Hepatocyte (in vitro differentiated cells): ENCODE measurements at regions not wholly inside any gene's neighbourhood (a gene's known extent, or its start where the extent isn't known, plus 50 kb on each side); places are given as distances from the start of the nearest gene placed in this dataset.

Experiments used
- DNase-seq: peaks from one replicate; pipeline ENCODE4 v3.0.0-alpha.2; 2016; ENCODE audit warnings: low spot score
- H2AFZ ChIP-seq: fragments of 200-600 bp; sonication (generic); 2 replicates; pipeline ENCODE4 v1.6.0; 2016; ENCODE audit warnings: antibody characterized with exemption, mild to moderate bottlenecking
- H3K27ac ChIP-seq: fragments of 200-600 bp; sonication (generic); 2 replicates; pipeline ENCODE4 v1.5.1; 2016; ENCODE audit warnings: mild to moderate bottlenecking
- H3K27me3 ChIP-seq: fragments of 200-600 bp; sonication (generic); 2 replicates; pipeline ENCODE4 v1.6.1; 2016
- H3K36me3 ChIP-seq: fragments of 200-600 bp; sonication (generic); replicated peaks from 2 replicates; pipeline ENCODE4 v1.5.1; 2016; ENCODE audit warnings: low read depth; ENCODE audit not compliant: insufficient read depth
- H3K4me1 ChIP-seq: fragments of 200-600 bp; sonication (generic); 2 replicates; pipeline ENCODE4 v1.5.1; 2016; ENCODE audit warnings: mild to moderate bottlenecking, moderate library complexity; ENCODE audit not compliant: insufficient read depth
- H3K4me2 ChIP-seq: fragments of 200-600 bp; sonication (generic); 2 replicates; pipeline ENCODE4 v1.6.0; 2016
- H3K4me3 ChIP-seq: fragments of 200-600 bp; sonication (generic); 2 replicates; pipeline ENCODE4 v1.5.1; 2016; ENCODE audit warnings: mild to moderate bottlenecking
- H3K79me2 ChIP-seq: fragments of 200-600 bp; sonication (generic); 2 replicates; pipeline ENCODE4 v1.6.0; 2017; ENCODE audit warnings: mild to moderate bottlenecking
- H3K9me2 ChIP-seq: fragments of 200-600 bp; sonication (generic); replicated peaks from 2 replicates; pipeline ENCODE4 v1.6.0; 2017; ENCODE audit warnings: mild to moderate bottlenecking; ENCODE audit not compliant: insufficient read depth
- H3K9me3 ChIP-seq: fragments of 200-600 bp; sonication (generic); 2 replicates; pipeline ENCODE4 v1.5.1; 2016; ENCODE audit warnings: low read depth, mild to moderate bottlenecking
- H4K20me1 ChIP-seq: fragments of 200-600 bp; sonication (generic); 2 replicates; pipeline ENCODE4 v1.6.0; 2016; ENCODE audit warnings: mild to moderate bottlenecking; ENCODE audit not compliant: insufficient read depth, poor library complexity, severe bottlenecking
- EZH2 ChIP-seq: fragments of 200-600 bp; sonication (generic); IDR thresholded peaks from 2 replicates; pipeline ENCODE4 v1.6.1; 2016; ENCODE audit warnings: antibody characterized with exemption, mild to moderate bottlenecking, borderline replicate concordance
- EZH2phosphoT487 ChIP-seq: fragments of 200-600 bp; sonication (generic); IDR thresholded peaks from one replicate; pipeline ENCODE4 v1.6.1; 2018; ENCODE audit warnings: antibody characterized with exemption, mild to moderate bottlenecking, low read depth, moderate library complexity; ENCODE audit not compliant: unreplicated experiment, severe bottlenecking
- WGBS: methylation state at CpG from one replicate; pipeline ENCODE4 v1.1.6; 2016; ENCODE audit warnings: low lambda C conversion rate; ENCODE audit errors: missing lambda C conversion rate; 5-methylcytosine and 5-hydroxymethylcytosine counted together
- TF ChIP-seq, protein P1 (sequence below): fragments of 200-600 bp; sonication (generic); IDR thresholded peaks from 2 replicates; pipeline ENCODE4 v1.5.1; 2016; ENCODE audit warnings: antibody characterized with exemption, mild to moderate bottlenecking; ENCODE audit not compliant: poor library complexity

DNA sequence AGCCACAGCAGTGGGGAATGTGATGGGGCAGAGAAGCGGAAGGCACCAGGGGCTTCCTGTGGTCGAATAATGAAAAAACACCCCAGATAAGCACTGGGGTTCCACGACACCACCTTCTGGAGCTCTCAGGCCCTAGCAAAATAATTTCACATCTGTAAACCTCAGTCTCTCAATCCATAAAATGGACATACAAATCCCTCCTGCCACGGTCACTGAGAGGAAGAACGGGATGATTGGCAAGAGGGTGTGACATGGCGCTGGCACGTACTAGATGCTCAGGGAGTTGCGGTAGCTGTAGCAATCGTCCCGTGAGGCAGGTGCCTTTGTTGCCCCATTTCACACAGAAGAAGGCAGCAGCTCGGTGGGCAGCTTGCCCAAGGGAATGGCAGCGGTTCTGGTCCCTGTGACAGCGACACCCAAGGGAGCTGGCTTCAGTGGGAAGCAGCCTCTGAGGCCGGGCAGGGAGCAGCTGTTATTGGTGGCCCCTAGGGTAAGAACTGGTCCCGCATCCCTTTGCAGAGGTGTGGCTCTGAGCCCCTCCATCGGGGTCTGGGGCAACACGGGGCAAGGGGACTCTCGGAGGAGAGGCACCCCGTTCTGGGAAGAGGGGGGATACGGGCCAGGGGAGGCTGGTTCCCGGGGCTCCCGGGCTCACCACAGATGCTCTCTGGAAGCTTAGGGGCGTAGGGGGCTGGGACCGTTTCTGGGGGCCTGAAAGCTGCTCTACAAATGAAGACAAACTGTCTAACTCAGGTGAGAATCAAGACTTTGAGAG, 114.0 kb upstream of the ALDH1A3 start:
- no peak overlapping the region for H3K4me3 ChIP-seq
- H3K4me1 ChIP-seq, result peaks cover 21% of the 10 kb centered on the region
- H3K79me2 ChIP-seq, result no peaks in the 10 kb centered on the region
- H2AFZ ChIP-seq, result no peak overlapping the region
- H3K27ac ChIP-seq, result peak overlapping the region; percentile 81
- no peaks in the 10 kb centered on the region for H3K9me2 ChIP-seq
- no peaks in the 10 kb centered on the region for H3K9me3 ChIP-seq
- no peak for DNase-seq
- no peaks in the 10 kb centered on the region for H3K36me3 ChIP-seq
- no peaks in the 10 kb centered on the region for H3K27me3 ChIP-seq
- peak overlapping the region; percentile 33 for H3K4me2 ChIP-seq
- TF ChIP-seq EZH2, result no peak
- TF ChIP-seq, protein P1, sequence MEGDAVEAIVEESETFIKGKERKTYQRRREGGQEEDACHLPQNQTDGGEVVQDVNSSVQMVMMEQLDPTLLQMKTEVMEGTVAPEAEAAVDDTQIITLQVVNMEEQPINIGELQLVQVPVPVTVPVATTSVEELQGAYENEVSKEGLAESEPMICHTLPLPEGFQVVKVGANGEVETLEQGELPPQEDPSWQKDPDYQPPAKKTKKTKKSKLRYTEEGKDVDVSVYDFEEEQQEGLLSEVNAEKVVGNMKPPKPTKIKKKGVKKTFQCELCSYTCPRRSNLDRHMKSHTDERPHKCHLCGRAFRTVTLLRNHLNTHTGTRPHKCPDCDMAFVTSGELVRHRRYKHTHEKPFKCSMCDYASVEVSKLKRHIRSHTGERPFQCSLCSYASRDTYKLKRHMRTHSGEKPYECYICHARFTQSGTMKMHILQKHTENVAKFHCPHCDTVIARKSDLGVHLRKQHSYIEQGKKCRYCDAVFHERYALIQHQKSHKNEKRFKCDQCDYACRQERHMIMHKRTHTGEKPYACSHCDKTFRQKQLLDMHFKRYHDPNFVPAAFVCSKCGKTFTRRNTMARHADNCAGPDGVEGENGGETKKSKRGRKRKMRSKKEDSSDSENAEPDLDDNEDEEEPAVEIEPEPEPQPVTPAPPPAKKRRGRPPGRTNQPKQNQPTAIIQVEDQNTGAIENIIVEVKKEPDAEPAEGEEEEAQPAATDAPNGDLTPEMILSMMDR, result no peak
- TF ChIP-seq EZH2phosphoT487, result no peak
- no peaks in the 10 kb centered on the region for H4K20me1 ChIP-seq
- 74% methylated on average over 21 of the region's 24 CpGs for WGBS

DNA sequence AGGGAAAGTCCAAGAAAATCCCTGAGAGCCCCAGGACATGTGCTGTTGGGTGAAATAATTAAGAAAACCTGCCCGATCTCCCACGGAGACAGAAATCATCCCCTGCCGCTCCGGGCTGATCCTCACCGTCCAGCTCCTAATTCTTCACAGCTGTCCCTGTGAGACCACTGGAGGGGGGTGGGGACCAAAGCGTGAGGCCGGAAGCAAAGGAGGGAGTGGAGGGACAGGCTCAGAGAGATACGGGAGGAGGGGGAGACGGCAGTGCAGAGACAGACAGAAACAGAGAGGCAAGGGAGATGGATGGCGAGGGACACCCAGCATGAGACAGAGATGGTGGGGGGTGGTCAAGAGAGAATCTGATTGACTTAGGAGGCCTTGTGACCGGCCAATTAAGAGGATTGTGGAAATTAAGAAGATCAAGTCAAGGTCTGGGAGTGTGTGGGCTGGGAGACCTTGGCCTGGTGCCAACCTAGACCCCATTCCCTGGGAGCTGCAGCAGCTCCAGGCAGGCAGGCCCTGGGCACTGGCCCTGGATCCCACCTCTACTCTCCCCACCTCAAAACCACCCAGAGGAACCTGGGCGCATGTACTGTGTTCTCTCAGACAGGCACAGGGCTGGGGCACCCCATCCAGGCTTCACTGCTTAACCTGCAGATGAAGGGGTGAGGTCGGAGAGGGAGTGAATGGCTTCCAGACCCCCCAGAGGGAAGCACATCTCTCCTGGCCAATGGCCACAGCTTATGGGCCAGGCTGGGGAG, 113.2 kb upstream of the ALDH1A3 start:
- no peaks in the 10 kb centered on the region for H3K36me3 ChIP-seq
- H3K27me3 ChIP-seq, result no peaks in the 10 kb centered on the region
- no peak overlapping the region for H3K4me3 ChIP-seq
- 51% methylated on average over 13 of the region's 13 CpGs for WGBS
- no peaks in the 10 kb centered on the region for H3K9me3 ChIP-seq
- H2AFZ ChIP-seq, result no peak overlapping the region
- no peak for TF ChIP-seq EZH2phosphoT487
- TF ChIP-seq, protein P1, result no peak
- TF ChIP-seq EZH2, result no peak
- H4K20me1 ChIP-seq, result no peaks in the 10 kb centered on the region
- H3K9me2 ChIP-seq, result no peaks in the 10 kb centered on the region
- H3K4me1 ChIP-seq, result peaks cover 28% of the 10 kb centered on the region
- peak overlapping the region; percentile 33 for H3K4me2 ChIP-seq
- no peak for DNase-seq
- H3K27ac ChIP-seq, result peak overlapping the region; percentile 81
- H3K79me2 ChIP-seq, result no peaks in the 10 kb centered on the region

DNA sequence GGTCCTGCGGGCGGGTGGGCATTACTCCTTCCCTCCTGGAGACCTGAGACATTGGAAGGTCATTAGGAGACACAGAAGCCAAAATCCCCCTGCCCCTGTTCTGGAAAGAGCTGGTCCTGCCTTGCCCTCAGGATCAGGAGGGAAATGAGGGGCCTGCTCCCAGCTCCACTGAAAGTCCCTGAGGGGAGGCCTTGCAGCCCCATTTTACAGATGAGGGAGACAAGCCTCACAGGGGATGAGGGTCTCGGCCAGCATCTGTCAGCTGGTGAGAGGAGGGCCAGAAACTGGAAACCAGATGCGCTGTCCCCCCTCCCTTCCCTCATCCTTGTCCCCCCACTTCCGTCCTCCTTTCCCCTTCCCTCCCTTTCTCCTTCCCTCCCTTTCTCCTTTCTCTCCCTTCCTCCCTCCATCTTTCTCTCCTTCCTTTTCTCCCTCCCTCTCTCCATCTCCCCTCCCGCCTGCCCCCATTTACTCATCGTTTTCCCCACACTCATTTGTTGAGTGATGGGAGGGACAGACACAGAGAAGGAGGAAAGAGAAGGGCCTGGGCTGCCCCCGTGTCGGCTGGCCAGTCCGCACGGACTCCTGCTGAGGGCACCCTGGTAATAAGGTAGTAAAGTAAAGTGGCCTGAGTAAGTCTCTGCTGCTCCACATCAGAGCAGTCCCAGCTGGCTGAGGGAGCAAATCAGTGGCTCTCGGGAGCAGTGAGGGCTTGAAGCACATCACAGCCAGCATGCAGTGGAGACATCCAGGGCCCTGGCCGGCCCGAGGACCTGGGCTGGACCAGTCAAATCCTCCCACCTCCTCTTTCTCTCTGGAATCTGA, 112.4 kb upstream of the ALDH1A3 start:
- Histone ChIP-seq H2AFZ (no peak overlapping the region), H3K9me2 (no peaks in the 10 kb centered on the region), H3K27me3 (no peaks in the 10 kb centered on the region), H3K4me2 (no peak overlapping the region), H3K4me3 (no peak overlapping the region), H3K36me3 (no peaks in the 10 kb centered on the region), H3K4me1 (peaks cover 35% of the 10 kb centered on the region), H3K27ac (no peak overlapping the region), H3K79me2 (no peaks in the 10 kb centered on the region), H3K9me3 (no peaks in the 10 kb centered on the region), H4K20me1 (no peaks in the 10 kb centered on the region)
- TF ChIP-seq EZH2 (no peak), EZH2phosphoT487 (no peak)
- TF ChIP-seq, protein P1, result no peak
- 92% methylated on average over 11 of the region's 14 CpGs for WGBS
- DNase-seq, result no peak
